H1 (cell line): ENCODE measurements at regions not wholly inside any gene's neighbourhood (a gene's known extent, or its start where the extent isn't known, plus 50 kb on each side); places are given as distances from the start of the nearest gene placed in this dataset.

Experiments
- CBX8 ChIP-seq: fragments of 300-800, 300-1000 bp; sonication (generic); IDR thresholded peaks from 2 replicates; pipeline ENCODE4 v1.7.1; 2016; ENCODE audit warnings: low read depth, low read length, borderline replicate concordance
- MAX ChIP-seq: IDR thresholded peaks from 2 replicates; pipeline ENCODE4 v1.6.1; 2012; ENCODE audit warnings: inconsistent platforms
- POLR2A ChIP-seq, 2 experiments: IDR thresholded peaks; 1 replicate in 1 of 2; 2 replicates in 1 of 2; pipeline ENCODE4 v1.6.1; 2011; ENCODE audit warnings: low read depth in 2 of 2, low read length in 2 of 2, mild to moderate bottlenecking in 2 of 2; ENCODE audit errors: control extremely low read depth in 1 of 2
- TCF12 ChIP-seq: IDR thresholded peaks from 2 replicates; pipeline ENCODE4 v1.6.1; 2011; ENCODE audit warnings: low read depth, mild to moderate bottlenecking, low read length
- TEAD4 ChIP-seq: IDR thresholded peaks from 2 replicates; pipeline ENCODE4 v1.6.1; 2012; ENCODE audit warnings: low read depth, low read length, inconsistent platforms, mixed read lengths
- USF2 ChIP-seq: IDR thresholded peaks from 2 replicates; pipeline ENCODE4 v1.6.1; 2011; ENCODE audit warnings: low read length, improper control_type of control experiment

- TF ChIP-seq CBX8 (no peak), POLR2A (IDR thresholded peaks at IDR 0.05; ENCODE audit: control extremely low read depth in 1 of 2, low read depth in 2 of 2, low read length in 2 of 2) (peak in 1 of 2 experiments; percentile 21; a peak in 1 of 3 replicates), TEAD4 (peak; percentile 96), MAX (peak; percentile 77), USF2 (peak; percentile 82), TCF12 (0 out of 2 replicates have a peak, but pooled peaks have one; percentile 14)
- TF ChIP-seq, all 59 proteins: peak for 13
These were observed 413.6 kb upstream of the GRAMD2B start (continued) for GRCh38 chr5:126009566-126009965.
